ENCODE measurements at regions not wholly inside any gene's neighbourhood (a gene's known extent, or its start where the extent isn't known, plus 50 kb on each side); places are given as distances from the start of the nearest gene placed in this dataset.

DNA sequence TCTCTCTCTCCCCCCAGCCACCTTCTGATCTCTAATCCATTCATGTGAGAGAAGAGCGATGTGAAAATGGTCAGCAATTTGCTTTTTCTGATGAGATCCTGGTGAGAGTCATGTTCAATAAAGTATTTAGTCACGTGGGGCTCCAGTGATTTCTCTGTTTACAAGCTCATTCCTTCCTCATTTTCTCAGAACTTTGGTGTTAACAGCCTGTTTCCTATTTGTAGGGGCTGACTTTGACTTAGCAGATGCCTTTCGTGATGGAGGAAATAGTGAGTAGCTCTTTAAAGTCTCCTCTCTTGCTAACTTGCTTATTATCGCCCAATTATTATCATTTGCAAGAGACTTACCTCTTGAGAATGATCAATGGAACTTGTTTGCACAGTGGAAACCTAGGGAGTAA, 72.6 kb upstream of the CD99 start:
- peaks cover 18% of the 10 kb centered on the region for H3K4me1 Mint-ChIP-seq
- no CpG with 5 or more reads among the region's 4 CpGs for WGBS (ENCODE audit: insufficient coverage)
- no peak overlapping the region for H3K27ac ChIP-seq (ENCODE audit: low read length in 2 of 2)
- H3K9me3 Mint-ChIP-seq (ENCODE audit: insufficient read depth), result no peaks in the 10 kb centered on the region
- H3K4me3 ChIP-seq (ENCODE audit: control extremely low read depth in 1 of 5, extremely low read depth in 1 of 5, insufficient read depth in 1 of 5, low read depth in 2 of 5, low read length in 4 of 5), result no peak overlapping the region
- TF ChIP-seq, protein P1, sequence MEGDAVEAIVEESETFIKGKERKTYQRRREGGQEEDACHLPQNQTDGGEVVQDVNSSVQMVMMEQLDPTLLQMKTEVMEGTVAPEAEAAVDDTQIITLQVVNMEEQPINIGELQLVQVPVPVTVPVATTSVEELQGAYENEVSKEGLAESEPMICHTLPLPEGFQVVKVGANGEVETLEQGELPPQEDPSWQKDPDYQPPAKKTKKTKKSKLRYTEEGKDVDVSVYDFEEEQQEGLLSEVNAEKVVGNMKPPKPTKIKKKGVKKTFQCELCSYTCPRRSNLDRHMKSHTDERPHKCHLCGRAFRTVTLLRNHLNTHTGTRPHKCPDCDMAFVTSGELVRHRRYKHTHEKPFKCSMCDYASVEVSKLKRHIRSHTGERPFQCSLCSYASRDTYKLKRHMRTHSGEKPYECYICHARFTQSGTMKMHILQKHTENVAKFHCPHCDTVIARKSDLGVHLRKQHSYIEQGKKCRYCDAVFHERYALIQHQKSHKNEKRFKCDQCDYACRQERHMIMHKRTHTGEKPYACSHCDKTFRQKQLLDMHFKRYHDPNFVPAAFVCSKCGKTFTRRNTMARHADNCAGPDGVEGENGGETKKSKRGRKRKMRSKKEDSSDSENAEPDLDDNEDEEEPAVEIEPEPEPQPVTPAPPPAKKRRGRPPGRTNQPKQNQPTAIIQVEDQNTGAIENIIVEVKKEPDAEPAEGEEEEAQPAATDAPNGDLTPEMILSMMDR (IDR thresholded peaks at IDR 0.05), result no peak
- no peak for TF ChIP-seq EZH2 (IDR thresholded peaks at IDR 0.05; ENCODE audit: borderline replicate concordance, insufficient read depth, low read depth, low read length, poor library complexity, severe bottlenecking)
- no peak overlapping the region for H2AFZ ChIP-seq (ENCODE audit: insufficient read depth, low read depth, low read length, poor library complexity, severe bottlenecking)
- H3K79me2 ChIP-seq (ENCODE audit: control insufficient read depth, insufficient read depth, low read length), result no peaks in the 10 kb centered on the region
- peaks cover 0 to 12% of the 10 kb centered on the region in 2 donors for H3K4me1 ChIP-seq (ENCODE audit: control insufficient read depth in 2 of 2, insufficient read depth in 2 of 2, low read length in 2 of 2)
- no peak overlapping the region for H3K4me2 ChIP-seq (replicated peaks; ENCODE audit: low read depth, low read length, poor library complexity, severe bottlenecking)
- no peak overlapping the region for H3K4me3 Mint-ChIP-seq
- no peak overlapping the region for H3K9ac ChIP-seq (ENCODE audit: low read length)
- intact Hi-C loops (cut with micrococcal nuclease), result no loop called here
- ChIA-PET POLR2A (no interaction called here), CTCF (no interaction called here)
- no peak for DNase-seq
- peaks cover 0 to 1% (median 0%) of the 10 kb centered on the region in 3 donors for H3K9me3 ChIP-seq (ENCODE audit: control extremely low read depth in 1 of 3, control insufficient read depth in 2 of 3, insufficient read depth in 1 of 3, low read length in 2 of 3)
- H3K27me3 Mint-ChIP-seq, result no peaks in the 10 kb centered on the region
- no peaks in the 10 kb centered on the region for H3K27me3 ChIP-seq (replicated peaks in 1 of 4; ENCODE audit: control extremely low read depth in 1 of 4, control insufficient read depth in 3 of 4, insufficient read depth in 4 of 4, low read length in 3 of 4)
- no peak for ATAC-seq (ENCODE audit: low read depth)
- H4K20me1 ChIP-seq (ENCODE audit: control insufficient read depth, insufficient read depth, low read length, poor library complexity, severe bottlenecking), result no peaks in the 10 kb centered on the region
- peaks cover 5 to 37% of the 10 kb centered on the region in 2 experiments for H3K36me3 ChIP-seq (replicated peaks in 1 of 2; ENCODE audit: control extremely low read depth in 1 of 2, control insufficient read depth in 1 of 2, extremely low read depth in 1 of 2, insufficient read depth in 2 of 2, low read length in 1 of 2)
- H3K27ac Mint-ChIP-seq, result no peak overlapping the region

DNA sequence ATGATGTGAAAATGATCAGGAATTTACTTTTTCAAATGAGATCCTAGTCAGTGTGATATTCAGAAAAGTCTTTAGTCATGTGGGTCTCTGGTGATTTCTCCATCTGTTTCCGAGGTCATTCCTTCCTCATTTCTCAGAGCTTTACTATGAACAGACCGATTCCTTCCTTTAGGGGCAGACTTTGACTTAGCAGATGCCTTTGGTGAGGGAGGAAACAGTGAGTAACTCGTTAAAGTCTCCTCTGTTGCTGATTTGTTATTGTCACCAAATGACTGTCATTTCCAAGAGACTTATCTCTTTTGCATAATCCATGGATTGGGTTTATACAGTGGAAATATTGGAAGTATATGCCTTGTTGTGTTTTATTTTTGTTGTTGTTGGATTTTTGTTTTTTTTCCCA, 76.2 kb upstream of the CD99 start:
- Mint-ChIP-seq H3K4me3 (no peak overlapping the region), H3K4me1 (peaks cover 30% of the 10 kb centered on the region), H3K9me3 (ENCODE audit: insufficient read depth) (no peaks in the 10 kb centered on the region), H3K27ac (no peak overlapping the region), H3K27me3 (no peaks in the 10 kb centered on the region)
- Histone ChIP-seq H2AFZ (ENCODE audit: insufficient read depth, low read depth, low read length, poor library complexity, severe bottlenecking) (no peak overlapping the region), H3K4me1 (ENCODE audit: control insufficient read depth in 2 of 2, insufficient read depth in 2 of 2, low read length in 2 of 2) (peaks cover 11 to 22% of the 10 kb centered on the region in 2 donors), H3K4me3 (ENCODE audit: control extremely low read depth in 1 of 5, extremely low read depth in 1 of 5, insufficient read depth in 1 of 5, low read depth in 2 of 5, low read length in 4 of 5) (no peak overlapping the region), H3K27me3 (replicated peaks in 1 of 4; ENCODE audit: control extremely low read depth in 1 of 4, control insufficient read depth in 3 of 4, insufficient read depth in 4 of 4, low read length in 3 of 4) (no peaks in the 10 kb centered on the region), H3K27ac (ENCODE audit: low read length in 2 of 2) (no peak overlapping the region), H3K9me3 (ENCODE audit: control extremely low read depth in 1 of 3, control insufficient read depth in 2 of 3, insufficient read depth in 1 of 3, low read length in 2 of 3) (peaks cover 0 to 1% (median 0%) of the 10 kb centered on the region in 3 donors), H3K4me2 (replicated peaks; ENCODE audit: low read depth, low read length, poor library complexity, severe bottlenecking) (no peak overlapping the region), H3K79me2 (ENCODE audit: control insufficient read depth, insufficient read depth, low read length) (peaks cover 12% of the 10 kb centered on the region), H4K20me1 (ENCODE audit: control insufficient read depth, insufficient read depth, low read length, poor library complexity, severe bottlenecking) (no peaks in the 10 kb centered on the region), H3K36me3 (replicated peaks in 1 of 2; ENCODE audit: control extremely low read depth in 1 of 2, control insufficient read depth in 1 of 2, extremely low read depth in 1 of 2, insufficient read depth in 2 of 2, low read length in 1 of 2) (peaks cover 0 to 38% of the 10 kb centered on the region in 2 experiments), H3K9ac (ENCODE audit: low read length) (no peak overlapping the region)
- no CpG with 5 or more reads among the region's 3 CpGs for WGBS (ENCODE audit: insufficient coverage)
- TF ChIP-seq EZH2 (IDR thresholded peaks at IDR 0.05; ENCODE audit: borderline replicate concordance, insufficient read depth, low read depth, low read length, poor library complexity, severe bottlenecking), result no peak
- TF ChIP-seq, protein P1 (IDR thresholded peaks at IDR 0.05), result no peak
- DNase-seq (peak; percentile 42), ATAC-seq (ENCODE audit: low read depth) (no peak)
- ChIA-PET CTCF (no interaction called here), POLR2A (no interaction called here)
- intact Hi-C loops (cut with micrococcal nuclease), result no loop called here
